HAP-1 (cell line): ENCODE measurements at regions not wholly inside any gene's neighbourhood (a gene's known extent, or its start where the extent isn't known, plus 50 kb on each side); places are given as distances from the start of the nearest gene placed in this dataset.

Experiments used
- DNase-seq, 2 experiments: peaks; one replicate each; pipeline ENCODE4 v3.0.0-alpha.2; 2016 to 2020; ENCODE audit warnings: low spot score in 2 of 2
- H3K27me3 ChIP-seq: fragments of 250-450 bp; sonication (Bioruptor Pico); 2 replicates; pipeline ENCODE4 v1.5.1; 2020; ENCODE audit warnings: low read depth, mild to moderate bottlenecking, moderate library complexity
- H3K36me3 ChIP-seq: fragments of 250-450 bp; sonication (Bioruptor Pico); replicated peaks from 2 replicates; pipeline ENCODE4 v1.5.1; 2020; ENCODE audit warnings: mild to moderate bottlenecking
- H3K4me1 ChIP-seq: fragments of 250-450 bp; sonication (Bioruptor Pico); 2 replicates; pipeline ENCODE4 v1.5.1; 2020; ENCODE audit warnings: mild to moderate bottlenecking
- H3K4me3 ChIP-seq: fragments of 250-450 bp; sonication (Bioruptor Pico); 2 replicates; pipeline ENCODE4 v1.5.1; 2020; ENCODE audit warnings: mild to moderate bottlenecking, moderate library complexity
- H3K9me3 ChIP-seq: fragments of 250-450 bp; sonication (Bioruptor Pico); 2 replicates; pipeline ENCODE4 v1.5.1; 2020; ENCODE audit warnings: mild to moderate bottlenecking, moderate library complexity
- in situ Hi-C: fragments of 300-500 bp; cut with MboI; formaldehyde crosslinking; loops from 3 replicates; pipeline ENCODE4 v1.14.3; 2020; ENCODE audit warnings: low sequenced_read_pairs, inconsistent platforms, mixed read lengths

DNA sequence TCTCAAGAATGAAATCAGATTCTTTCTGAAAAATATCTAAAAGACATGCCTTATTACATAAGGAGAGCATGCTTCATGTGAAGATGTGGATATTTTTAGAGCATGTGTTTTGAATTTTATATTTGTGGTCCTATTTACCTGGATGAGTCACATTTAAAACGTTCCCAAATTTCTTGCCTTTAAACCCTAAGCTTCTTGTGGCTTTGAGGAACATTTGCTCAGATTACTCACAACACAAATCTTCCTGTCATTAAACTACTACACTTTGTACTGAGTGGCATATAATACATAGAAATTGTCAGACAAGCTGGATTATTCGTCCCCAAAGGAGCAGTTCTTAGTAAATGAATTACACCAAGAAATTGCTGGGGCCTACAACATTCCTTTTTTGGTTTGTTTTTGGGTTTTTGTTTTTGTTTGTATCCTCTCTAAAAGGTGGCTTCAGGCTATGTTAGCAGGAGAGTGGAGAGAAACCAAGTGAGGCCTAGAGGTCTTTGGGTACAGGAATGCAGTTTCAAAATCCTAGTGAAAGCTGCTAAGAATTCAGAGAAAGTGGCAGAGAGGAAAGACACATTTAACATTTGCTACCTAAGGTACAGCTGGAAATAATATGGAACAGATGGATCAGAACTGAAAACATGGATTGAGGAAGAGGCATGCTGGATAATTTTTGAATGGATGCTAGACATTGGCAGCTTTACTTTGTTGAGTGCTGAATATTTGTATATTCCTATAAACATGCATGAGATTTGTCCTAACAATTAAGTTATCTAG lies 128.1 kb downstream of the RPL22L1 start:
- Histone ChIP-seq H3K4me1 (peaks cover 11% of the 10 kb centered on the region), H3K9me3 (no peaks in the 10 kb centered on the region), H3K36me3 (no peaks in the 10 kb centered on the region), H3K4me3 (no peak overlapping the region), H3K27me3 (no peaks in the 10 kb centered on the region)
- DNase-seq = no peak
- in situ Hi-C loops = no loop called here

DNA sequence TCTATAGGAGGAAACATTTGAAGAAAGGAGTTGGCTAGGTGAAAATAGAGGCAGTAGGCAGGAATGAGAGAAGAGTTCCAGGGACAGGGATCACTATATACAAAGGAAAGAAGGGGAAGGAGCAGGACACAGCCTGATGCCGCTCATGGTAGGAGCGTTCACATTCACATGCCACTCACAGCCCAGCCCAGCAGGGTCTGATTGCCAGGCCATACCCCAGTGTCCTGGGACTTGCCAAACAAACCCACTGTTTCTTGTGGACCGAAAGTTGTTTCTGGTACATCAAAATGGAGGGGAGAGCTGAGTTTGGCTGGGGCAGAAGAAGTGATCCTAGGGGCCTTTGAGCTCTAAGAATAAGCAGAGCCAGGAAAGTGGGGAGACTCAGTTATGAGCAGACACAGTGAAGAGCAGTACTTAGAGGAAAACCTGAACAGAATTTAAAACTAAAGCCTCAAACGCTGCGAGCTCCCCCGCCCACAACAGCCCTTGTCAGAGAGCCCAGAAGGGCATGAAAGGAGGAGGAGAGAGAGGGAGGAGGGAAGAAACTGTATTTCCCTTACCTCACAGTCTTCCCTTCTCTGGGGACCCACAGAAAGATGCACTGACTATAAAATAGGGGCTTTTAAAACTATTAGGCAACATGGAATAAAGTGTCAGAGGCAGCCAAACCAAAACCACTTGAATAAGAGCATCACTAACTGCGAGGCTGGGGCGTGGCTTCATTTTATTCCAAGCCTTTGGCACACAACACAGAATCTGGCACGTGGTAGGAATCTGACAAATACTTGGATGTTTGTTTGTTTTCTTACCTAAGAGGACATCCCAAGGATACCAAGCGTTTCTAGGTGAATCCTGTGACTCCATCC lies 129.0 kb downstream of the RPL22L1 start:
- no peaks in the 10 kb centered on the region for H3K9me3 ChIP-seq
- H3K27me3 ChIP-seq = no peaks in the 10 kb centered on the region
- in situ Hi-C loops = no loop called here
- no peak overlapping the region for H3K4me3 ChIP-seq
- H3K36me3 ChIP-seq = no peaks in the 10 kb centered on the region
- H3K4me1 ChIP-seq = peaks cover 11% of the 10 kb centered on the region
- peak in 1 of 2 experiments; percentile 29 for DNase-seq

DNA sequence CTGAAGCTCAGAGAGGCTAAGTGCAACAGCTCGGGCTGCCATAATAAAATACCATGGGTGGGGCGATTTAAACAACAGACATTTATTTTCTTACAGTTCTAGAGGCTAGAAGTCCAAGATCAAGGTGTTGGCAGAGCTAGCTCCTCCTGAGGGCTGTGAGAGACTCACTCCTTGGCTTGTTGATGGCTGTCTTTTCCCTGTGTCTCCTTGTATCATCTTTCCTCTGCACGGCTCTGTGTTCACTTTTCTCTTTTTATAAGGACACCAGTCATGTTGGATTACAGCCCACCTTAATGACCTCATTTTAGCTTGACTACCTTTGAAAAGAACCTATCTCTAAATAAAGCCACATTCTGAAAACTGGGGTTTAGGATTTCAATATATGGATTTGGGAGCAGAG lies 129.7 kb downstream of the RPL22L1 start:
- no peaks in the 10 kb centered on the region for H3K27me3 ChIP-seq
- H3K4me3 ChIP-seq = no peak overlapping the region
- no peaks in the 10 kb centered on the region for H3K9me3 ChIP-seq
- in situ Hi-C loops = no loop called here
- H3K4me1 ChIP-seq = peaks cover 11% of the 10 kb centered on the region
- DNase-seq = no peak
- H3K36me3 ChIP-seq = no peaks in the 10 kb centered on the region

DNA sequence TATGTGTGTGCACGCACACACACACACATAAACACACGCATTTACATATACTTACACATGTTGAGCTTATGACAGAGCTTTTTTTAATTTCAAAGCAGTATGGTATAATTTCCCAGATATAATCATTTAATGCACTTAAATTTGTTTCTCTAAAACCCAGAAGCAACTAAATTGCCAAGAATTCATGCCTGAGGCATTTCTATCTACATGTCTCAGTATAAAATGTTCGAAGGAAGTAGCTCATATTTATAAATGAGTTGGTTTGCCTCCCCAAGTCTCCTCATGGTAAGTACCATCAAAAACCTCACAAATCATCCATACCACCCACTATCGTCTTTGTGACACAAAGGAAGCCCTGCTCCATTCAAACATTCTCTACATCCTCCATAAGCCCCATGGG lies 130.6 kb downstream of the RPL22L1 start:
- Histone ChIP-seq H3K27me3 (no peaks in the 10 kb centered on the region), H3K4me1 (peaks cover 11% of the 10 kb centered on the region), H3K9me3 (no peaks in the 10 kb centered on the region), H3K36me3 (no peaks in the 10 kb centered on the region), H3K4me3 (no peak overlapping the region)
- DNase-seq = no peak
- in situ Hi-C loops = no loop called here

DNA sequence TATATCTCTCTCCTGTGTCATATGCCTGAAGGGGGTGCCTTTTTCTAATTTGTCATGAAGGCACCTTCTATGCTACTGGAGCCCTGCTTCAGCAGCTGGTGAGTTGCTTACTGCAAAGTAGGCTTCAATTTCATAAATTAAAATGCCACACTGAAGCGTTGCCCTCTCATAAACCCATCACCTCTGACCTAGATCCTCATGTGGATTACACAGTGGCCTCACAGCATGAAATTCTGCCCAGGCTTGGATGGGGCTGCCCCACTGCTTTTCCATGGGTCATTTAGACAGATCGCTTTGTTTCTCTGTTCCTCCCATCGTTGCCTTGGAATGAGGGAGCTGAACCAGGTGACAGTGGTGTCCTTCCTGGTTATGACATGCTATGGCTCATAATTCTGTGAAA lies 131.2 kb downstream of the RPL22L1 start:
- H3K27me3 ChIP-seq = no peaks in the 10 kb centered on the region
- no peak for DNase-seq
- H3K36me3 ChIP-seq = no peaks in the 10 kb centered on the region
- no peak overlapping the region for H3K4me3 ChIP-seq
- H3K9me3 ChIP-seq = no peaks in the 10 kb centered on the region
- peaks cover 11% of the 10 kb centered on the region for H3K4me1 ChIP-seq
- in situ Hi-C loops = no loop called here

DNA sequence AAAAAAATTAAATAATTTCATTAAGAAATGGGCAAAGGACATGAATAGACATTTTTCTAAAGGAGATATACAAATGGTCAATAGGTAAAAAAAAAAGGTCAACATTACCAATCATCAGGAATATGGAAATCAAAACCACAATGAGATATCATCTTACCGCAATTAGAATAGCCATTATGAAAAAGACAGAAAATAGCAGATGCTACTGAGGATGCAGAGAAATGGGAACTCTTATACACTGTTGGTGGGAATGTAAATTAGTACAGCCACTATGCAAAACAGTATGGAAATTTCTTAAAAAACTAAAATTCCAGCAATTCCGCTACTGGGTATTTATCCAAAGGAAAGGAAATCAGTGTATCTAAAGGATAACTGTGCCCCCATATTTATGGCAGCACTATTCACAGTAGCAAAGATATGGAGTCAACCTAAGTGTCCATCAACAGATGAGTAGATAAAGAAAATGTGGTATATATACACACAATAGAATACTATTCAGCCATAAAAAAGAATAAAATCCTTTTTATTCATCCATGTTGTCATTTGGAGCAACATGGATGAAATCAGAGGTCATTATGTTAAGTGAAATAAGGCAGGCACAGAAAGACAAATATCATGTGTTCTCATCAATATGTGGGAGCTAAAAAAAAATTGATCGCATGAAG lies 132.4 kb downstream of the RPL22L1 start:
- in situ Hi-C loops = no loop called here
- Histone ChIP-seq H3K4me1 (peaks cover 11% of the 10 kb centered on the region), H3K36me3 (no peaks in the 10 kb centered on the region), H3K4me3 (no peak overlapping the region), H3K9me3 (no peaks in the 10 kb centered on the region), H3K27me3 (no peaks in the 10 kb centered on the region)
- DNase-seq = no peak

DNA sequence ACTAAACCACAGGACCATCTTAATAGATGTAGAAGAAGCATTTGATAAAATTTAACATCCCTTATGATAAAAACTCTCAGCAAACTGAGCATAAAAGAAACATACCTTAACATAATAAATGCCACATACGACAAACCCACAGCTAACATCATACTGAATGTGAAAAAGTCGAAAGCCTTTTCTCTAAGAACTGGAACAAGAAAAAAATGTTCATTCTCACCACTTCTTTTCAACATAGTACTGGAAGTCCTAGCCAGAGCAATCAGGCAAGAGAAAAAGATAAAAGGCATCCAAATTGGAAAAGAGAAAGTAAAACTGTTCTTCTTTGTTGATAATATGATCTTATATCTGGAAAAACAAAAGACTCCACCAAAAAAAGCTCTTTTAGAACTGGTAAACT lies 134.2 kb downstream of the RPL22L1 start:
- no peaks in the 10 kb centered on the region for H3K27me3 ChIP-seq
- H3K4me3 ChIP-seq = no peak overlapping the region
- no peaks in the 10 kb centered on the region for H3K4me1 ChIP-seq
- no peaks in the 10 kb centered on the region for H3K9me3 ChIP-seq
- H3K36me3 ChIP-seq = no peaks in the 10 kb centered on the region
- no peak for DNase-seq
- in situ Hi-C loops = no loop called here

DNA sequence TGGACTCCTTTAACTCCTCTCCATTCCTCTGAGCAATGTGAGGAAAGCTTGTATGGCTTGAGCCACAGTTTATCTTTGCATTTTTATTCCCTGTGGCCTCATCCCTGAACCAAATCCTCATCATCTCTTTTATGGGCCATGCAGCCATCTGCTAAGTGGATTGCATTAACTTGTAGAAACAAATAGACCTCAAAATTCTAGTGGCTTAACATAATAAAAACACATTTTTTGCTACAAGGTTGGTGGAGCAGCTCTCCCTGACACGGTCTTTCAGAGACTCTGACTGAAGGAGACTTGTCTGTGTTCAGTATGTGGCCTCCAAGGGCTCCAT lies 135.3 kb downstream of the RPL22L1 start:
- Histone ChIP-seq H3K9me3 (no peaks in the 10 kb centered on the region), H3K4me3 (no peak overlapping the region), H3K27me3 (no peaks in the 10 kb centered on the region), H3K4me1 (no peaks in the 10 kb centered on the region), H3K36me3 (no peaks in the 10 kb centered on the region)
- DNase-seq = no peak
- in situ Hi-C loops = no loop called here

DNA sequence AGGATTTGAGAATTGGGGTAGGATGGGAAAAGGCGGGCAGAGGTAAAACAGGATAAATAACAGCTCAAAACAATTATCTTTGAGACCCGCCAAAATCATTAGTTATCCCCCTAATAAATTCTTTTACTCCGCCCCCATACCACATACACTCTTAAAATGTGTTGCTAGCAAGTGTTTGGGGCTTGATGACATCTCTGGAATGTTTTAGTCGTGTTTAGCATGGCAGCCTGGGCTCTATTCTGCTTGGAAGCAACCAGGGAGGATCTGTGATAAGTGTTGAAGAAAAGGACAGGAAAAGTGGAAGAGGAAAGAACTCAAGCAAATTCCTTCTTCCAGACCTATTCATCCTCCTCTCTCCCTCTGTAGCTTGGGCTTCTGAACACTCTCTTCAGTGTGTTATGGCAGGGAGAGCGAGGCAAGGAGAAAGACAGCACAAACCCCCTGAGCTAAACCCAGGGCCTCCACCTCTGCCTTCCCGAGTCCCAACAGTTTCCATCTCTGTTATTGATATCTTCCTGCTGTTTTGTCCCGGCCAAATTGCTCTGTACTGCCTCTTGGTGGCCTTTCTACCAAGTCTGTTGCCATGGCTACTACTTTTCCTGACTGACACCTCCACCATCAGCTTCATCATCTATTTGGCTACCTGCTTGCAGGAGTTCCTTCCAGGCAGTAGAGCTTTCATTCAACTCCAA lies 135.8 kb downstream of the RPL22L1 start:
- no peak overlapping the region for H3K4me3 ChIP-seq
- no peaks in the 10 kb centered on the region for H3K36me3 ChIP-seq
- no peak for DNase-seq
- no peaks in the 10 kb centered on the region for H3K4me1 ChIP-seq
- H3K9me3 ChIP-seq = no peaks in the 10 kb centered on the region
- in situ Hi-C loops = no loop called here
- H3K27me3 ChIP-seq = no peaks in the 10 kb centered on the region

DNA sequence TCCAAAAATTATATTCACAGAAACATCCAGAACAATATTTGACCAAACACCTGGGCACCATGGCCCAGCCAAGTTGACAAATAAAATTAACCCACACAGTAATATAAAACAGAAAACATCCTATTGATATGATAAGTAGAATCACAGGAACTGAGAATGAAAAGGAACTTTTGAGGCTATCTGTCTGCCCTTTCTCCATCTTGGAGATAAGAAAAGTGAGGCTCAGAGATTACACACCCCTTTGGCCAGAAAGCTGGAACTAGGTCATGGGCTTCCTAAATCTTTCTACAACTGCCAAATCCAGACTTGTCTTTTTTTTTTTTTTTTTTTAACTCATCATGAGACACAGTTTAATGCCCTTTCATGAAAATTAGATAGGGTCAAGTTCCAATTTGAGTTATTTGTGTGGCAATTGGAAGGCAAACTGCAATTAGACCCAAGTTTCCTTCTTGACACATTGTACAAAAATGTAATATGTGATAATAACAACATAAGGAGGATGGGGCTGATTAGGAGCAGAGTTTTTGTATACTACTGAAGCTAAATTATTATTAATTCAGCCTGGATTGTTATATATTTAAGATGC lies 137.2 kb downstream of the RPL22L1 start:
- no peak for DNase-seq
- no peak overlapping the region for H3K4me3 ChIP-seq
- H3K36me3 ChIP-seq = no peaks in the 10 kb centered on the region
- no peaks in the 10 kb centered on the region for H3K27me3 ChIP-seq
- in situ Hi-C loops = no loop called here
- no peaks in the 10 kb centered on the region for H3K9me3 ChIP-seq
- H3K4me1 ChIP-seq = no peaks in the 10 kb centered on the region

DNA sequence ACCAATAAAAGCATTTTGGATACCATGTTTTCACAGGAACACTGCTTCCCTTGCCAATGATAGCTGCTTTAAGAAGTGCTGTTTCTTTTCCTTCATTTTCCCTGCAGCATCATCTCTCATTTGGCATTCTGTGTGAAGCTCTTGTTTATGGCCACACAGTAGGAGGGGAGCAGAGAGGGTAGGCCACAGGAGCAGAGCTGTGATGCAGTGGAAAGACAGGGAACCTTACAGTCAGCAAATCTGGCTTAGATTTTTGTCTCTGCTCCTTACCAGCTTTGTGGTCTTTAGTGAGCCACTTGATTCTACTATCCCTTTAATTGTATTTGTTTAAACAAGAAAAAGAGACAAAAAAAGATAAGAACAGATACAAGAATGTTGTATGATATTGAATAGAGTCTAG lies 138.7 kb downstream of the RPL22L1 start:
- Histone ChIP-seq H3K27me3 (no peaks in the 10 kb centered on the region), H3K4me3 (no peak overlapping the region), H3K4me1 (no peaks in the 10 kb centered on the region), H3K9me3 (no peaks in the 10 kb centered on the region), H3K36me3 (no peaks in the 10 kb centered on the region)
- in situ Hi-C loops = no loop called here
- no peak for DNase-seq

DNA sequence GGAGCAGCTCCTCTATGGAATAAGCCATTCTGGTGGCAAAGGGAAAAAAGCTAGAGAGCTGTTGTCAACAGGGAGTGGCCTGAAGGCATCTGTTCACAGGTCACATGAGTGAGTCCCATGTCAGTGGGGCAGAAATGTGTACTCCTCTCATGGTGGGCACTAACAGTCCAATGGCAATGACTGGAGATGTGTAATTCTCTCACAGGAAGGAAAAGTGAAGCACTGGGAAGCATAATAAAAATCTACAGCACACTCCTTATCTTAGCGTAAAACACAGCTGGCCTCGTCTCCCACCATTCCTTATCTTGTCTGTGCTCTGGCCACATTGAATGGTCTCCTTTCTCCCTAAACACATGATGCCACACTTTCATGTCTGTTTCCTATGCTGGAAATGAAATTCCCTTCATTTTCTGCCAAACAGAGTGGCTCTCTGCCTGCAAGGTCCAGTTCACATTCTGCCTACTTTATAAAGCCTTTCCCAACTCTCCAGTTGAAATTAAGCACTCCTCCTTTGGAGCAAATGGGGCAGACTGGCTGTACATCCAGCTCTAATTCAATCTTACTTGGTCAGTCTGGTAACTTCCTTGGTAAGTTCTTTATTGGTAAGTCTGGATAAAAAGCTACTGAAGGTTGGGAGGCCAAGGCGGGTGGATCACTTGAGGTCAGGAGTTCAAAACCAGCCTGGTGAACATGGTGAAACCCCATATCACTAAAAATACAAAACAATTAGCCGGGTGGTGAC lies 139.8 kb downstream of the RPL22L1 start:
- in situ Hi-C loops = no loop called here
- no peak overlapping the region for H3K4me3 ChIP-seq
- H3K9me3 ChIP-seq = no peaks in the 10 kb centered on the region
- no peak for DNase-seq
- H3K4me1 ChIP-seq = no peaks in the 10 kb centered on the region
- H3K27me3 ChIP-seq = no peaks in the 10 kb centered on the region
- no peaks in the 10 kb centered on the region for H3K36me3 ChIP-seq

DNA sequence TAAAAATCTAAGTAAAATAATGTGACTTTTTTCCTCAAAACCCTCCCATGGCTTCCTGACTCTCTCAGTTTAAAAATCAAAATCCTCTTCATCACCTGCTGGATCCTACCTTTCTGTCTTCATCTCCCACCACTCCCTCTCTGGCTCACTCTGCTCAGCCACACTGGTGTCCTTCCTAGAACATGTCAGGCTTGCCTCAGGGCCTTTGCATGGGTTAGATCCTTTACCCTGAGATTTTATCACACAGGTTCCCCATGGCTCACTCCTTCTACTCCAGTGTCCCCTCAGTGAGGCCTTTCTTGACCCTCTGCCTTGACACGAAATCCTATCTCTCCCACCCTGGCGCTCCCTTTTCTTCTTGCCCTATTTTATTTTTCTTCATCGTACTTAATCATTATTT lies 141.8 kb downstream of the RPL22L1 start:
- DNase-seq = no peak
- Histone ChIP-seq H3K4me3 (no peak overlapping the region), H3K4me1 (peaks cover 12% of the 10 kb centered on the region), H3K27me3 (no peaks in the 10 kb centered on the region), H3K9me3 (no peaks in the 10 kb centered on the region), H3K36me3 (no peaks in the 10 kb centered on the region)
- in situ Hi-C loops = no loop called here
